GM23338 (cell line): ENCODE measurements at regions not wholly inside any gene's neighbourhood (a gene's known extent, or its start where the extent isn't known, plus 50 kb on each side); places are given as distances from the start of the nearest gene placed in this dataset.
"Not testable (repeated sequence)": the region's sequence is repeated elsewhere in the genome, so short reads cannot be mapped to it uniquely, and the experiment has no call there.

Experiments used
- ATAC-seq: fragments of 200-7000 bp; cut with Tn5 transposase; 3 replicates; pipeline ENCODE4 v1.9.1; 2020
- DNase-seq: peaks from one replicate; pipeline ENCODE4 v3.0.0-alpha.2; 2015; ENCODE audit warnings: low spot score
- H2AFZ ChIP-seq: fragments of 200-600 bp; sonication (generic); 2 replicates; pipeline ENCODE4 v1.8.0; 2016; ENCODE audit warnings: antibody characterized with exemption, mild to moderate bottlenecking, moderate library complexity
- H3F3A ChIP-seq: fragments of 200-600 bp; sonication (generic); replicated peaks from 2 replicates; pipeline ENCODE4 v1.8.0; 2017; ENCODE audit warnings: antibody characterized with exemption, mixed run types, low read depth
- H3K27ac ChIP-seq: fragments of 200-600 bp; sonication (generic); 2 replicates; pipeline ENCODE4 v1.6.1; 2016; ENCODE audit warnings: low read depth
- H3K27me3 ChIP-seq: fragments of 200-600 bp; sonication (generic); 2 replicates; pipeline ENCODE4 v1.8.0; 2016; ENCODE audit warnings: mild to moderate bottlenecking, mixed run types, moderate library complexity; ENCODE audit not compliant: insufficient read depth
- H3K36me3 ChIP-seq: fragments of 200-600 bp; sonication (generic); 2 replicates; pipeline ENCODE4 v1.8.0; 2016; ENCODE audit warnings: mild to moderate bottlenecking; ENCODE audit not compliant: insufficient read depth
- H3K4me1 ChIP-seq: fragments of 200-600 bp; sonication (generic); 2 replicates; pipeline ENCODE4 v1.8.0; 2016; ENCODE audit warnings: mild to moderate bottlenecking, moderate library complexity; ENCODE audit not compliant: insufficient read depth
- H3K4me2 ChIP-seq: fragments of 200-600 bp; sonication (generic); 2 replicates; pipeline ENCODE4 v1.7.1; 2017; ENCODE audit warnings: mixed run types
- H3K4me3 ChIP-seq: fragments of 200-600 bp; sonication (generic); 2 replicates; pipeline ENCODE4 v1.6.1; 2016; ENCODE audit warnings: mixed run types
- H3K79me2 ChIP-seq: fragments of 200-600 bp; sonication (generic); replicated peaks from 2 replicates; pipeline ENCODE4 v1.8.0; 2017; ENCODE audit warnings: mild to moderate bottlenecking; ENCODE audit not compliant: insufficient read depth
- H3K9me2 ChIP-seq: fragments of 200-600 bp; sonication (generic); 2 replicates; pipeline ENCODE4 v1.8.0; 2017; ENCODE audit not compliant: insufficient read depth
- H4K20me1 ChIP-seq: fragments of 200-600 bp; sonication (generic); replicated peaks from 2 replicates; pipeline ENCODE4 v1.8.0; 2017; ENCODE audit warnings: mild to moderate bottlenecking; ENCODE audit not compliant: insufficient read depth
- H3K27ac Mint-ChIP-seq: 2 replicates; pipeline ENCODE4 v1.8.0; 2020; ENCODE audit warnings: inconsistent platforms, mild to moderate bottlenecking, moderate library complexity, mixed read lengths
- H3K27me3 Mint-ChIP-seq: 3 replicates; pipeline ENCODE4 v1.8.0; 2022; ENCODE audit warnings: low read depth, mild to moderate bottlenecking, moderate library complexity, mixed read lengths, inconsistent platforms; ENCODE audit not compliant: insufficient read depth, poor library complexity
- H3K36me3 Mint-ChIP-seq: 3 replicates; pipeline ENCODE4 v1.8.0; 2021; ENCODE audit warnings: low read depth, mild to moderate bottlenecking, inconsistent platforms, moderate library complexity, mixed read lengths
- H3K4me1 Mint-ChIP-seq: 3 replicates; pipeline ENCODE4 v1.8.0; 2020; ENCODE audit warnings: mild to moderate bottlenecking, inconsistent platforms, mixed read lengths
- H3K4me3 Mint-ChIP-seq: 3 replicates; pipeline ENCODE4 v1.8.0; 2021; ENCODE audit warnings: moderate library complexity, mild to moderate bottlenecking, inconsistent platforms, mixed read lengths
- H3K9me3 Mint-ChIP-seq: 3 replicates; pipeline ENCODE4 v1.8.0; 2020; ENCODE audit warnings: moderate library complexity, mild to moderate bottlenecking, inconsistent platforms, mixed read lengths
- EZH2 ChIP-seq: fragments of 200-600 bp; sonication (generic); IDR thresholded peaks from one replicate; pipeline ENCODE4 v1.8.0; 2017; ENCODE audit warnings: antibody characterized with exemption, mild to moderate bottlenecking, low read depth; ENCODE audit not compliant: unreplicated experiment
- EZH2phosphoT487 ChIP-seq: fragments of 200-600 bp; sonication (generic); IDR thresholded peaks from one replicate; pipeline ENCODE4 v1.8.1; 2018; ENCODE audit warnings: antibody characterized with exemption; ENCODE audit not compliant: unreplicated experiment
- JUNB ChIP-seq: IDR thresholded peaks from one replicate; pipeline ENCODE4 v1.6.1; 2016; ENCODE audit warnings: antibody characterized with exemption; ENCODE audit not compliant: unreplicated experiment
- NANOG ChIP-seq: IDR thresholded peaks from 2 replicates; pipeline ENCODE4 v1.6.1; 2016; ENCODE audit warnings: antibody characterized with exemption, borderline replicate concordance
- POLR2AphosphoS5 ChIP-seq: IDR thresholded peaks from 2 replicates; pipeline ENCODE4 v1.6.1; 2016; ENCODE audit warnings: antibody characterized with exemption, low read depth
- STAT1 ChIP-seq: IDR thresholded peaks from one replicate; pipeline ENCODE4 v1.6.1; 2016; ENCODE audit warnings: antibody characterized with exemption; ENCODE audit not compliant: unreplicated experiment
- ZNF114 ChIP-seq: fragments of 250-450 bp; sonication (Bioruptor Pico); IDR thresholded peaks from 2 replicates; pipeline ENCODE4 v1.5.0; 2020; ENCODE audit warnings: mild to moderate bottlenecking, moderate library complexity
- ZNF331 ChIP-seq: fragments of 250-450 bp; sonication (Bioruptor Pico); IDR thresholded peaks from 2 replicates; pipeline ENCODE4 v1.5.0; 2020; ENCODE audit warnings: low read depth, mild to moderate bottlenecking, moderate library complexity
- TF ChIP-seq, protein P1 (sequence below): IDR thresholded peaks from one replicate; pipeline ENCODE4 v1.6.1; 2018; ENCODE audit warnings: antibody characterized with exemption; ENCODE audit not compliant: unreplicated experiment
- TF ChIP-seq, protein P2 (sequence below): IDR thresholded peaks from 2 replicates; pipeline ENCODE4 v1.6.1; 2016; ENCODE audit warnings: antibody characterized with exemption
- TF ChIP-seq, protein P3 (sequence below): fragments of 250-450 bp; sonication (Bioruptor Pico); IDR thresholded peaks from 2 replicates; pipeline ENCODE4 v1.5.0; 2020; ENCODE audit warnings: mild to moderate bottlenecking, moderate library complexity

DNA sequence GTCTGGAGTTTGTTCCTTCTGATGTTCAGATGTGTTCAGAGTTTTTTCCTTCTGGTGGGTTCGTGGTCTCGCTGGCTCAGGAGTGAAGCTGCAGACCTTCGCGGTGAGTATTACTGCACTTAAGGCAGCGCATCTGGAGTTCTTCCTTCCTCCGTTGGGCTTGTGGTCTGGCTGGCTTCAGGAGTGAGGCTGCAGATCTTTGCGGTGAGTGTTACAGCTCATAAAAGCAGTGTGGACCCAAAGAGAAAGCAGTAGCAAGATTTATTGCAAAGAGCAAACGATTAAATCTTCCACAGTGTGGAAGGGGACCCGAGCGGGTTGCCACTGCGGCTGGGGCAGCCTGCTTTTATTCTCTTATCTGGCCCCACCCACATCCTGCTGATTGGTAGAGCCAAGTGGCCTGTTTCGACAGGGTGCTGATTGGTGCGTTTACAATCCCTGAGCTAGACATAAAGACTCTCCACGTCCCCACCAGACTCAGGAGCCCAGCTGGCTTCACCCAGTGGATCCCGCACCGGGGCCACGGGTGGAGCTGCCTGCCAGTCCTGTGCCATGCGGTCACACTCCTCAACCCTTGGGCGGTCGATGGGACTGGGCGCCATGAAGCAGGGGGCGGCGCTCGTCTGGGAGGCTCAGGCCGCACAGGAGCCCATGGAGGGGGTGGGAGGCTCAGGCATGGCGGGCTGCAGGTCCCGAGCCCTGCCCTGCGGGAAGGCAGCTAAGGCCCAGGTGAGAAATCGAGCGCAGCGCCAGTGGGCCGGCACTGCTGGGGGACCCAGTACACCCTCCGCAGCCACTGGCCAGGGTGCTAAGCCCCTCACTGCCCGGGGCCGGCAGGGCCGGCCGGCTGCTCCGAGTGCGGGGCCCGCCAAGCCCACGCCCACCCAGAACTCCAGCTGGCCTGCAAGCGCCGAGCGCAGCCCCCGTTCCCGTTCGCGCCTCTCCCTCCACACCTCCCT lies 315.3 kb upstream of the SGK1 start:
- not testable (repeated sequence) for H3K27ac Mint-ChIP-seq, H3K36me3 ChIP-seq, H3K4me2 ChIP-seq, H3K9me2 ChIP-seq, H3K4me3 Mint-ChIP-seq, H3K27me3 ChIP-seq, H3K9me3 Mint-ChIP-seq, H3K27ac ChIP-seq, ATAC-seq, H3K27me3 Mint-ChIP-seq, H4K20me1 ChIP-seq, H3K4me3 ChIP-seq, H3F3A ChIP-seq, DNase-seq, H3K4me1 ChIP-seq, H3K36me3 Mint-ChIP-seq, H3K79me2 ChIP-seq, H2AFZ ChIP-seq
- H3K4me1 Mint-ChIP-seq: peaks cover 19% of the 10 kb centered on the region

DNA sequence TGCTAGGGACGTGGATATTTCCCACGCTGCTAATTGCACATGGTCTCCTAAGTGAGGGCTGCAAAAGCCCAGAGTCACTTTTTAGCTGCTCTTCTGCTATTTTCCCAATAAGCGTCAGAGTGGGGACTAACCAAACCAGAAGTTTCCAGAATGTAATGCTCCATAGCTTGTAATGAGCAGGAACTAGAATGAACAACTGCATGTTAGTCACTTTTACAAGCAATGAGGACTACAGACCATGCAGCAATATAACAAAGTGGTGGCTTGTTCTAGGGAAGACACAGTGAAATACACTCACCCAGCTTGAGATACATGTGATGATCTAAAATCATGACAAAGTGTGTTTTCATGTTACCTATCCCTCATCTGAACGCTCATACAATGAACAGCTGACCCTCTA lies 314.1 kb upstream of the SGK1 start:
- no peaks in the 10 kb centered on the region for H3F3A ChIP-seq
- no peaks in the 10 kb centered on the region for H3K79me2 ChIP-seq
- H3K27me3 ChIP-seq: no peaks in the 10 kb centered on the region
- Mint-ChIP-seq H3K36me3 (peaks cover 5% of the 10 kb centered on the region; the same call in 1 of the 3 replicates), H3K4me1 (peaks cover 6% of the 10 kb centered on the region; the same call in 2 of the 3 replicates), H3K27ac (no peak overlapping the region), H3K27me3 (no peaks in the 10 kb centered on the region), H3K4me3 (no peak overlapping the region), H3K9me3 (peaks cover 4% of the 10 kb centered on the region; the same call in 1 of the 3 replicates)
- no peaks in the 10 kb centered on the region; the same call in 1 of the 2 replicates for H3K9me2 ChIP-seq
- H3K36me3 ChIP-seq: no peaks in the 10 kb centered on the region
- H4K20me1 ChIP-seq: no peaks in the 10 kb centered on the region
- ATAC-seq (no peak), DNase-seq (no peak)
- no peak overlapping the region for H3K4me3 ChIP-seq
- no peak overlapping the region for H3K27ac ChIP-seq
- no peak overlapping the region for H2AFZ ChIP-seq
- no peaks in the 10 kb centered on the region for H3K4me1 ChIP-seq
- H3K4me2 ChIP-seq: no peak overlapping the region
- TF ChIP-seq, protein P1, sequence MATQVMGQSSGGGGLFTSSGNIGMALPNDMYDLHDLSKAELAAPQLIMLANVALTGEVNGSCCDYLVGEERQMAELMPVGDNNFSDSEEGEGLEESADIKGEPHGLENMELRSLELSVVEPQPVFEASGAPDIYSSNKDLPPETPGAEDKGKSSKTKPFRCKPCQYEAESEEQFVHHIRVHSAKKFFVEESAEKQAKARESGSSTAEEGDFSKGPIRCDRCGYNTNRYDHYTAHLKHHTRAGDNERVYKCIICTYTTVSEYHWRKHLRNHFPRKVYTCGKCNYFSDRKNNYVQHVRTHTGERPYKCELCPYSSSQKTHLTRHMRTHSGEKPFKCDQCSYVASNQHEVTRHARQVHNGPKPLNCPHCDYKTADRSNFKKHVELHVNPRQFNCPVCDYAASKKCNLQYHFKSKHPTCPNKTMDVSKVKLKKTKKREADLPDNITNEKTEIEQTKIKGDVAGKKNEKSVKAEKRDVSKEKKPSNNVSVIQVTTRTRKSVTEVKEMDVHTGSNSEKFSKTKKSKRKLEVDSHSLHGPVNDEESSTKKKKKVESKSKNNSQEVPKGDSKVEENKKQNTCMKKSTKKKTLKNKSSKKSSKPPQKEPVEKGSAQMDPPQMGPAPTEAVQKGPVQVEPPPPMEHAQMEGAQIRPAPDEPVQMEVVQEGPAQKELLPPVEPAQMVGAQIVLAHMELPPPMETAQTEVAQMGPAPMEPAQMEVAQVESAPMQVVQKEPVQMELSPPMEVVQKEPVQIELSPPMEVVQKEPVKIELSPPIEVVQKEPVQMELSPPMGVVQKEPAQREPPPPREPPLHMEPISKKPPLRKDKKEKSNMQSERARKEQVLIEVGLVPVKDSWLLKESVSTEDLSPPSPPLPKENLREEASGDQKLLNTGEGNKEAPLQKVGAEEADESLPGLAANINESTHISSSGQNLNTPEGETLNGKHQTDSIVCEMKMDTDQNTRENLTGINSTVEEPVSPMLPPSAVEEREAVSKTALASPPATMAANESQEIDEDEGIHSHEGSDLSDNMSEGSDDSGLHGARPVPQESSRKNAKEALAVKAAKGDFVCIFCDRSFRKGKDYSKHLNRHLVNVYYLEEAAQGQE: no peak
- TF ChIP-seq EZH2phosphoT487 (no peak), ZNF331 (CRISPR knock-in tag) (no peak), JUNB (no peak), NANOG (no peak), EZH2 (no peak), ZNF114 (CRISPR knock-in tag) (no peak), POLR2AphosphoS5 (no peak), STAT1 (no peak)
- TF ChIP-seq, protein P2, sequence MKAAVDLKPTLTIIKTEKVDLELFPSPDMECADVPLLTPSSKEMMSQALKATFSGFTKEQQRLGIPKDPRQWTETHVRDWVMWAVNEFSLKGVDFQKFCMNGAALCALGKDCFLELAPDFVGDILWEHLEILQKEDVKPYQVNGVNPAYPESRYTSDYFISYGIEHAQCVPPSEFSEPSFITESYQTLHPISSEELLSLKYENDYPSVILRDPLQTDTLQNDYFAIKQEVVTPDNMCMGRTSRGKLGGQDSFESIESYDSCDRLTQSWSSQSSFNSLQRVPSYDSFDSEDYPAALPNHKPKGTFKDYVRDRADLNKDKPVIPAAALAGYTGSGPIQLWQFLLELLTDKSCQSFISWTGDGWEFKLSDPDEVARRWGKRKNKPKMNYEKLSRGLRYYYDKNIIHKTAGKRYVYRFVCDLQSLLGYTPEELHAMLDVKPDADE: no peak
- TF ChIP-seq, protein P3, sequence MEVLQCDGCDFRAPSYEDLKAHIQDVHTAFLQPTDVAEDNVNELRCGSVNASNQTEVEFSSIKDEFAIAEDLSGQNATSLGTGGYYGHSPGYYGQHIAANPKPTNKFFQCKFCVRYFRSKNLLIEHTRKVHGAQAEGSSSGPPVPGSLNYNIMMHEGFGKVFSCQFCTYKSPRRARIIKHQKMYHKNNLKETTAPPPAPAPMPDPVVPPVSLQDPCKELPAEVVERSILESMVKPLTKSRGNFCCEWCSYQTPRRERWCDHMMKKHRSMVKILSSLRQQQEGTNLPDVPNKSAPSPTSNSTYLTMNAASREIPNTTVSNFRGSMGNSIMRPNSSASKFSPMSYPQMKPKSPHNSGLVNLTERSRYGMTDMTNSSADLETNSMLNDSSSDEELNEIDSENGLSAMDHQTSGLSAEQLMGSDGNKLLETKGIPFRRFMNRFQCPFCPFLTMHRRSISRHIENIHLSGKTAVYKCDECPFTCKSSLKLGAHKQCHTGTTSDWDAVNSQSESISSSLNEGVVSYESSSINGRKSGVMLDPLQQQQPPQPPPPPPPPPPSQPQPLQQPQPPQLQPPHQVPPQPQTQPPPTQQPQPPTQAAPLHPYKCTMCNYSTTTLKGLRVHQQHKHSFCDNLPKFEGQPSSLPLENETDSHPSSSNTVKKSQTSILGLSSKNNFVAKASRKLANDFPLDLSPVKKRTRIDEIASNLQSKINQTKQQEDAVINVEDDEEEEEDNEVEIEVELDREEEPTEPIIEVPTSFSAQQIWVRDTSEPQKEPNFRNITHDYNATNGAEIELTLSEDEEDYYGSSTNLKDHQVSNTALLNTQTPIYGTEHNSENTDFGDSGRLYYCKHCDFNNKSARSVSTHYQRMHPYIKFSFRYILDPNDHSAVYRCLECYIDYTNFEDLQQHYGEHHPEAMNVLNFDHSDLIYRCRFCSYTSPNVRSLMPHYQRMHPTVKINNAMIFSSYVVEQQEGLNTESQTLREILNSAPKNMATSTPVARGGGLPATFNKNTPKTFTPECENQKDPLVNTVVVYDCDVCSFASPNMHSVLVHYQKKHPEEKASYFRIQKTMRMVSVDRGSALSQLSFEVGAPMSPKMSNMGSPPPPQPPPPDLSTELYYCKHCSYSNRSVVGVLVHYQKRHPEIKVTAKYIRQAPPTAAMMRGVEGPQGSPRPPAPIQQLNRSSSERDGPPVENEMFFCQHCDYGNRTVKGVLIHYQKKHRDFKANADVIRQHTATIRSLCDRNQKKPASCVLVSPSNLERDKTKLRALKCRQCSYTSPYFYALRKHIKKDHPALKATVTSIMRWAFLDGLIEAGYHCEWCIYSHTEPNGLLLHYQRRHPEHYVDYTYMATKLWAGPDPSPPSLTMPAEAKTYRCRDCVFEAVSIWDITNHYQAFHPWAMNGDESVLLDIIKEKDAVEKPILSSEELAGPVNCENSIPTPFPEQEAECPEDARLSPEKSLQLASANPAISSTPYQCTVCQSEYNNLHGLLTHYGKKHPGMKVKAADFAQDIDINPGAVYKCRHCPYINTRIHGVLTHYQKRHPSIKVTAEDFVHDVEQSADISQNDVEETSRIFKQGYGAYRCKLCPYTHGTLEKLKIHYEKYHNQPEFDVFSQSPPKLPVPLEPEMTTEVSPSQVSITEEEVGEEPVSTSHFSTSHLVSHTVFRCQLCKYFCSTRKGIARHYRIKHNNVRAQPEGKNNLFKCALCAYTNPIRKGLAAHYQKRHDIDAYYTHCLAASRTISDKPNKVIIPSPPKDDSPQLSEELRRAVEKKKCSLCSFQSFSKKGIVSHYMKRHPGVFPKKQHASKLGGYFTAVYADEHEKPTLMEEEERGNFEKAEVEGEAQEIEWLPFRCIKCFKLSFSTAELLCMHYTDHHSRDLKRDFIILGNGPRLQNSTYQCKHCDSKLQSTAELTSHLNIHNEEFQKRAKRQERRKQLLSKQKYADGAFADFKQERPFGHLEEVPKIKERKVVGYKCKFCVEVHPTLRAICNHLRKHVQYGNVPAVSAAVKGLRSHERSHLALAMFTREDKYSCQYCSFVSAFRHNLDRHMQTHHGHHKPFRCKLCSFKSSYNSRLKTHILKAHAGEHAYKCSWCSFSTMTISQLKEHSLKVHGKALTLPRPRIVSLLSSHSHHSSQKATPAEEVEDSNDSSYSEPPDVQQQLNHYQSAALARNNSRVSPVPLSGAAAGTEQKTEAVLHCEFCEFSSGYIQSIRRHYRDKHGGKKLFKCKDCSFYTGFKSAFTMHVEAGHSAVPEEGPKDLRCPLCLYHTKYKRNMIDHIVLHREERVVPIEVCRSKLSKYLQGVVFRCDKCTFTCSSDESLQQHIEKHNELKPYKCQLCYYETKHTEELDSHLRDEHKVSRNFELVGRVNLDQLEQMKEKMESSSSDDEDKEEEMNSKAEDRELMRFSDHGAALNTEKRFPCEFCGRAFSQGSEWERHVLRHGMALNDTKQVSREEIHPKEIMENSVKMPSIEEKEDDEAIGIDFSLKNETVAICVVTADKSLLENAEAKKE (CRISPR knock-in tag): no peak
